Osteoblast (primary cell): ENCODE measurements at regions not wholly inside any gene's neighbourhood (a gene's known extent, or its start where the extent isn't known, plus 50 kb on each side); places are given as distances from the start of the nearest gene placed in this dataset.

Experiments
- DNase-seq: peaks from one replicate; pipeline ENCODE4 v3.0.0; 2011; ENCODE audit warnings: low spot score, mixed read lengths; ENCODE audit not compliant: insufficient read length; ENCODE audit errors: missing footprints
- H2AFZ ChIP-seq: 2 replicates; pipeline ENCODE4 v1.6.0; 2011; ENCODE audit warnings: mild to moderate bottlenecking, low read length
- H3K27ac ChIP-seq: 2 replicates; pipeline ENCODE4 v1.5.1; 2011; ENCODE audit warnings: mild to moderate bottlenecking, low read depth, low read length, moderate library complexity
- H3K27me3 ChIP-seq: 2 replicates; pipeline ENCODE4 v1.6.0; 2012; ENCODE audit warnings: mild to moderate bottlenecking, control low read depth, inconsistent platforms, low read length, moderate library complexity; ENCODE audit not compliant: insufficient read depth
- H3K36me3 ChIP-seq: 2 replicates; pipeline ENCODE4 v1.5.1; 2011; ENCODE audit warnings: mild to moderate bottlenecking, low read length, control low read depth, moderate library complexity; ENCODE audit not compliant: insufficient read depth
- H3K4me1 ChIP-seq: 2 replicates; pipeline ENCODE4 v1.5.1; 2011; ENCODE audit warnings: mild to moderate bottlenecking, low read length, control low read depth, moderate library complexity; ENCODE audit not compliant: insufficient read depth
- H3K4me2 ChIP-seq: 2 replicates; pipeline ENCODE4 v1.6.0; 2011; ENCODE audit warnings: mild to moderate bottlenecking, low read length; ENCODE audit not compliant: insufficient read depth
- H3K4me3 ChIP-seq: fragments of 200-600 bp; sonication (generic); 3 replicates; pipeline ENCODE4 v1.5.1; 2012; ENCODE audit warnings: mild to moderate bottlenecking, low read length, inconsistent platforms; ENCODE audit not compliant: insufficient read depth
- H3K79me2 ChIP-seq: 2 replicates; pipeline ENCODE4 v1.6.0; 2012; ENCODE audit warnings: mild to moderate bottlenecking, low read length, control low read depth, inconsistent platforms; ENCODE audit not compliant: insufficient read depth
- H3K9me3 ChIP-seq: 2 replicates; pipeline ENCODE4 v1.5.1; 2011; ENCODE audit warnings: low read depth, low read length, control low read depth
- H4K20me1 ChIP-seq: 2 replicates; pipeline ENCODE4 v1.6.0; 2012; ENCODE audit warnings: mild to moderate bottlenecking, low read length, control low read depth; ENCODE audit not compliant: insufficient read depth
- TF ChIP-seq, protein P1 (sequence below): IDR thresholded peaks from 2 replicates; pipeline ENCODE4 v1.5.1; 2011; ENCODE audit warnings: mild to moderate bottlenecking, low read depth, low read length, moderate library complexity; ENCODE audit errors: extremely low read depth

DNA sequence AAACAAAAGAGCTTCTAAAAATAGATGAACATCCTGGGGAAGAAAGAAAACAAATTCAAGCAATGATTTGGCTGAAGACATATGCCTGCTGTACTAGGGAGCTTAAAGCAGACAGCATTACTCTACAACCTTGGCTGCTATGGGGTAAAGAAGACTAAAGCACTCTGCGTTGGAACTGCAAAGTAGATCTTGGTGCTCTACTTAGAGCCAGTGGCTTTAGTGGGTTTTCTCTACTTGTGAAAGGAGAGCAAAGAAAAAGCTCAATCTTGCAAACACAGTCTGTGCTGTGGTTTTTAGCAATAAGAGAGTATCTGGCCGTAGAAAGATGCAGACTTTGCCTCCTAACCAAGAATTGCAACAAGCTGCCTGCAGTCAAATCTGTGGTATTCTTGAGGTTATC is 334.7 kb upstream of the NDST3 start:
- H3K4me1 ChIP-seq = no peaks in the 10 kb centered on the region
- H3K4me3 ChIP-seq = no peak overlapping the region
- TF ChIP-seq, protein P1, sequence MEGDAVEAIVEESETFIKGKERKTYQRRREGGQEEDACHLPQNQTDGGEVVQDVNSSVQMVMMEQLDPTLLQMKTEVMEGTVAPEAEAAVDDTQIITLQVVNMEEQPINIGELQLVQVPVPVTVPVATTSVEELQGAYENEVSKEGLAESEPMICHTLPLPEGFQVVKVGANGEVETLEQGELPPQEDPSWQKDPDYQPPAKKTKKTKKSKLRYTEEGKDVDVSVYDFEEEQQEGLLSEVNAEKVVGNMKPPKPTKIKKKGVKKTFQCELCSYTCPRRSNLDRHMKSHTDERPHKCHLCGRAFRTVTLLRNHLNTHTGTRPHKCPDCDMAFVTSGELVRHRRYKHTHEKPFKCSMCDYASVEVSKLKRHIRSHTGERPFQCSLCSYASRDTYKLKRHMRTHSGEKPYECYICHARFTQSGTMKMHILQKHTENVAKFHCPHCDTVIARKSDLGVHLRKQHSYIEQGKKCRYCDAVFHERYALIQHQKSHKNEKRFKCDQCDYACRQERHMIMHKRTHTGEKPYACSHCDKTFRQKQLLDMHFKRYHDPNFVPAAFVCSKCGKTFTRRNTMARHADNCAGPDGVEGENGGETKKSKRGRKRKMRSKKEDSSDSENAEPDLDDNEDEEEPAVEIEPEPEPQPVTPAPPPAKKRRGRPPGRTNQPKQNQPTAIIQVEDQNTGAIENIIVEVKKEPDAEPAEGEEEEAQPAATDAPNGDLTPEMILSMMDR = no peak
- H3K27ac ChIP-seq = no peak overlapping the region
- no peak overlapping the region for H2AFZ ChIP-seq
- no peaks in the 10 kb centered on the region for H3K27me3 ChIP-seq
- no peaks in the 10 kb centered on the region for H3K79me2 ChIP-seq
- peak; percentile 8 for DNase-seq
- H4K20me1 ChIP-seq = no peaks in the 10 kb centered on the region
- H3K36me3 ChIP-seq = no peaks in the 10 kb centered on the region
- no peak overlapping the region for H3K4me2 ChIP-seq
- peaks cover 4% of the 10 kb centered on the region for H3K9me3 ChIP-seq

DNA sequence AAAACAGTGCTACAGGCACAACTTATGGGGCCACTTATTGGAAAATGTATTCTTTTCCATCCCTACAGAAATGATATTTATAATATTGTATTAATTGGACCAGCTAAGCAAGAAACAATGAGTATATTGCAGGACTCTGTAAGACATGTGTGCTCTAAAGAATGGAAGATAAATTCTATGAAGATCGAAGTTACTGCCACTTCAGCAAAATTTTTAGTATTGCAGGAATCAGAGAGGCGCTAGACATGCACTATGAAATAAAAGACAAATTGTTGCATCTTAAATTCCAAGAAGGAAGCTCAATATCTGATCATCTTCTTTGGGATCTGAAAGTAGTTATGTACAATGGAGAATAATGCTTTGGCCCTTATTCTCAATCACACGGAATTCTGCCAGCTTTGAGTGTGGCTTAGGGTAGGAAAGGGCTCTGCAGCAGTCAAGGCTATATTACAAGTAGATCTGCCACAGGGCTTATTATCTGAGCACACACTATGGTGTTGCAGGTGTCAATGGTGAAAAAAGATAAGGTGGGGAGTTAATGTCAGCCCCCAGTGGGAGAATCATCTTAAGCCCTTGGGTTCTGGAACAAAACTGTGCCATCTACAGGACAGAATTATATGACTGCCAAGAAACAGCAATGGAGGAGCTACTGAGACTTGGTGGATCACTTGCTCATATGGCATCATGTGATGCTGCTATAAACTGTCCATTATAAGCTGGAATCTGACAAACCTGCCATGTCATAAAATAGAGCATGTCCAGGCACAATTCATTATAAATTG is 334.0 kb upstream of the NDST3 start:
- Histone ChIP-seq H3K4me1 (no peaks in the 10 kb centered on the region), H3K27me3 (no peaks in the 10 kb centered on the region), H3K9me3 (peaks cover 4% of the 10 kb centered on the region), H3K4me3 (no peak overlapping the region), H3K36me3 (no peaks in the 10 kb centered on the region), H2AFZ (no peak overlapping the region), H3K27ac (no peak overlapping the region), H3K4me2 (no peak overlapping the region), H4K20me1 (no peaks in the 10 kb centered on the region), H3K79me2 (no peaks in the 10 kb centered on the region)
- DNase-seq = no peak
- TF ChIP-seq, protein P1 = no peak

DNA sequence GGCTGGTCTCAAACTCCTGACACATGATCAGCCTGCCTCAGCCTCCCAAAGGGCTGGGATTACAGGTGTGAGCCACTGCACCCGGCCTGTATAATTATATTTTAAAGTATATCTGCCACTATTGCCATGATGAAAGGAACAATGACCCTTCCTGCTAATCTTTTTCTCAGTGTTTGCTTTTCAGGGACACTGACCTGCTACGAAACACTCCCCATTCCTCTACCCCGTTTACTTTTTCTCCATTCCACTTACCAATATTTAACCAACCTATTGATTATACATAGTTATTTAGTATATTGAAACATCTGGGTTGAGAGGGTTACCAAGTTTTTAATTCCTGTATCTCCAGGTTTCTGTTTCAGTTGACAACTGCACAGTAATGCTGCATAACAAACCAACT is 331.9 kb upstream of the NDST3 start:
- Histone ChIP-seq H3K4me2 (no peak overlapping the region), H3K36me3 (no peaks in the 10 kb centered on the region), H3K27ac (no peak overlapping the region), H3K4me1 (no peaks in the 10 kb centered on the region), H3K27me3 (no peaks in the 10 kb centered on the region), H4K20me1 (no peaks in the 10 kb centered on the region), H2AFZ (no peak overlapping the region), H3K9me3 (peaks cover 4% of the 10 kb centered on the region), H3K79me2 (no peaks in the 10 kb centered on the region), H3K4me3 (no peak overlapping the region)
- DNase-seq = no peak
- TF ChIP-seq, protein P1 = no peak

DNA sequence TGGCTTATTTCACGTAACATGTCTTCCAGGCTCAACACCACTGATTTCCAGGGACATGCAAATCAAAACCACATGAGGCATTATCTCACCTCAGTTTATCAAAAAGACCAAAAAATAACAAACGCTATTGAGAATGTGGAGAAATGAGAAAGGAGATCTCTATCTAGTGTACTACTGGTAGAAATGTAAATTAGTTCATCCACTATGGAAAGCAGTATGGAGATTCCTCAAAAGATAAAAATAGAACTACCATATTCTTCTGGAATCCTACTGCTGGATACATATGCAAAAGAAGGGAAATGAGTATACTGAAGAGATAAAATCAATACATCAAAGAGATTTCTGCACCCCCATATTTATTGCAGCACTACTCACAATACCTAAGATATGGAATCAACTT is 329.6 kb upstream of the NDST3 start:
- TF ChIP-seq, protein P1 = no peak
- peaks cover 2% of the 10 kb centered on the region for H3K9me3 ChIP-seq
- no peak overlapping the region for H3K4me2 ChIP-seq
- H3K27ac ChIP-seq = no peak overlapping the region
- no peak overlapping the region for H2AFZ ChIP-seq
- H4K20me1 ChIP-seq = no peaks in the 10 kb centered on the region
- H3K79me2 ChIP-seq = no peaks in the 10 kb centered on the region
- no peak overlapping the region for H3K4me3 ChIP-seq
- no peak for DNase-seq
- H3K27me3 ChIP-seq = no peaks in the 10 kb centered on the region
- H3K4me1 ChIP-seq = no peaks in the 10 kb centered on the region
- H3K36me3 ChIP-seq = no peaks in the 10 kb centered on the region
